GM10266 (cell line): ENCODE measurements at regions not wholly inside any gene's neighbourhood (a gene's known extent, or its start where the extent isn't known, plus 50 kb on each side); places are given as distances from the start of the nearest gene placed in this dataset.

Source experiments
- DNase-seq: peaks from one replicate; pipeline ENCODE4 v3.0.0; 2012; ENCODE audit errors: extremely low spot score
- TF ChIP-seq, protein P1 (sequence below): IDR thresholded peaks from 2 replicates; pipeline ENCODE4 v1.5.1; 2012; ENCODE audit warnings: mild to moderate bottlenecking, low read depth; ENCODE audit not compliant: control insufficient read depth, insufficient read depth; ENCODE audit errors: missing control alignments

DNA sequence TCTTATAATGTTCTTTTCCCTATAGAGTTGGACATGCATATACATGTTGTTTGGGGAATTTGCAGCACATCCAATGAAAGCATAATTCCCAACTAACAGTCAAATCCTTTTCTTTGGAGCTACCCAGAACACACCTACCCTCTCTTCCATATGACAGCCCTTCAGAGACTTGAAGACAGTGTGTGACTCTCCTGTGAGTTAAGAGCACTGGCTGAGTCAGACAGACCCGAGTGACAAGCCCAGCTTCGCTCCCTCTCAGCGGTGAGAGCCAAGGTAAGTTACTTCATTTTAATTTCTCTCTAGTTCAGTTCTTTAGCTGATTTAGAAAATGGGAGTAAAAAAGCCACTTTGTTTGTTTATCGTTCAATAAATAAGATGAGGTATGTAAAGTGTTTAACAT lies 86.3 kb downstream of the RTL9 start:
- DNase-seq, result no peak
- TF ChIP-seq, protein P1, sequence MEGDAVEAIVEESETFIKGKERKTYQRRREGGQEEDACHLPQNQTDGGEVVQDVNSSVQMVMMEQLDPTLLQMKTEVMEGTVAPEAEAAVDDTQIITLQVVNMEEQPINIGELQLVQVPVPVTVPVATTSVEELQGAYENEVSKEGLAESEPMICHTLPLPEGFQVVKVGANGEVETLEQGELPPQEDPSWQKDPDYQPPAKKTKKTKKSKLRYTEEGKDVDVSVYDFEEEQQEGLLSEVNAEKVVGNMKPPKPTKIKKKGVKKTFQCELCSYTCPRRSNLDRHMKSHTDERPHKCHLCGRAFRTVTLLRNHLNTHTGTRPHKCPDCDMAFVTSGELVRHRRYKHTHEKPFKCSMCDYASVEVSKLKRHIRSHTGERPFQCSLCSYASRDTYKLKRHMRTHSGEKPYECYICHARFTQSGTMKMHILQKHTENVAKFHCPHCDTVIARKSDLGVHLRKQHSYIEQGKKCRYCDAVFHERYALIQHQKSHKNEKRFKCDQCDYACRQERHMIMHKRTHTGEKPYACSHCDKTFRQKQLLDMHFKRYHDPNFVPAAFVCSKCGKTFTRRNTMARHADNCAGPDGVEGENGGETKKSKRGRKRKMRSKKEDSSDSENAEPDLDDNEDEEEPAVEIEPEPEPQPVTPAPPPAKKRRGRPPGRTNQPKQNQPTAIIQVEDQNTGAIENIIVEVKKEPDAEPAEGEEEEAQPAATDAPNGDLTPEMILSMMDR, result no peak

DNA sequence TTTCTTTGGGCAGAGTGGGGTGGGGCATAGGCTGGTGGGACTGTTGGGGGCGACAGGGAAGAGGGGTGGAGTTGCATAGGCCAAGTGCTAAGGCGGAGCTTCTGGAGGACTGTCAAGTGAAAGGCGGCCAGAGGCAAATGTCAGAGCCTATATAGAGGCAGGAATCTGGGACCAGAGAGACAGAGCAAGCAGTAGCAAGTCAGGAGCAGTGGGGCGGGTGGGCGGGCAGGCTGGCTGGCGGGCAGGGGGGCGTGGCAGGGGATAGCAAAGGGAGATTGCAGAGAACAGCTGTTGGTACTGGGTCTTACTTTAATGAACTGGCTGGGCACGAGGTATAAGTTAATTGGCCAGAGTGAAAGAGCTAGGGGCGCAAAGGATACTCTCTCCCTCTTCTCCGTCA lies 89.8 kb downstream of the RTL9 start:
- TF ChIP-seq, protein P1, result no peak
- no peak for DNase-seq

DNA sequence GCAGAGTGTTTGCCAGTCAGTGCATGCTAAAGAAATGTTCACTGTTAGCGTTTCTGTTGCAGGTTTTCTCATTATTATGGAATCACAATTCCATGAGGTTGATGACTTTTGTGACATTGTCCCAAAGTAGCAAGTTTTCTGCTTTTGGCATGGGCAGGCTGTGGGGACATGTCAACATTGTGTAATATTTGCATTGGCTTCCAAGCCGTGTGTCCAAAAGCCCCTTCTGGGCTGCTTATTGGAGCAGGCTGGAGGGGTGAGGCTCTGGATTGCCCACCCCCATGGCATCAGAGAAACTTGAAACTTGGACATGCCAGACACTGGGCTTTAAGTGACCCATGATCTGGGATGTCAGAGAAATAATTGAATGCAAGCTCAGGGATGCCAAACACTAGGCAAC lies 90.7 kb downstream of the RTL9 start:
- no peak for DNase-seq
- TF ChIP-seq, protein P1, result no peak

DNA sequence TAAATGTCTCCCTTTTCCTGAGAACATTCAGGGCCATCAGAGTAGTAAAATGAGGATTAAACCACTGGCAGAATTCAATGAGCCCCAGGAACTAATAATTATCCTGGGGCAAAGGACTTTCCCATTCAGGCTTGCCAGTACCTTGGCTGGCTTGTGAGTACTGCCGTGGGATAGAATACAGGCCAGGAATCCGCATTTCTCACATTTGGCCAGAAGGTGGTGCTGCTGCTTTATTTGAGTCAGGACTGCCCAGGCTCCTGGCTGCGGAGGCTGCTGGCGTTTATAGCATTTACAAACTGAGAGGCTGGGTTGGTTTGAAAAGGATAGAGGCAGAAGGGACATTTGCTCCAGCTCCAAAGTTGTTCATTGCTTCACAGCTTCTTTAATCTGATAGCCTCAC lies 91.4 kb downstream of the RTL9 start:
- peak; percentile 51 for DNase-seq
- TF ChIP-seq, protein P1, result peak; percentile 63

DNA sequence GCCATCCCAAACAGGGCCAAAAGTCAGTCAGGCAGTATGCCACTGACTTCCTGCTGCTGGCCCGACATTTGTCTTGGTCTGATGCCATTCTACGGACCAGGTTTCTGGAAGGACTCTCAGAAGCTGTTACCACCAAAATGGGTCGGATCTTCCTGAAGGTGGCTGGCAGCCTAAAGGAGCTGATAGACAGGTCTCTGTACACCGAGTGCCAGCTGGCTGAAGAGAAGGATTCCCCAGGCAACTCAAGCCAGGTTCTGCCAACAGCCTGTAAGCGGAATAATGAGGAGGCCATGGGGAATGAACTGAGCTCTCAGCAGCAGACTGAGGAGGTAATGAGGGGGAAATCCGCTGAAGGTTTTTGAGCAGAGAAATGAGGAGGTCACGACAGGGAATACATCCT lies 95.7 kb downstream of the RTL9 start:
- DNase-seq, result no peak
- TF ChIP-seq, protein P1, result no peak

DNA sequence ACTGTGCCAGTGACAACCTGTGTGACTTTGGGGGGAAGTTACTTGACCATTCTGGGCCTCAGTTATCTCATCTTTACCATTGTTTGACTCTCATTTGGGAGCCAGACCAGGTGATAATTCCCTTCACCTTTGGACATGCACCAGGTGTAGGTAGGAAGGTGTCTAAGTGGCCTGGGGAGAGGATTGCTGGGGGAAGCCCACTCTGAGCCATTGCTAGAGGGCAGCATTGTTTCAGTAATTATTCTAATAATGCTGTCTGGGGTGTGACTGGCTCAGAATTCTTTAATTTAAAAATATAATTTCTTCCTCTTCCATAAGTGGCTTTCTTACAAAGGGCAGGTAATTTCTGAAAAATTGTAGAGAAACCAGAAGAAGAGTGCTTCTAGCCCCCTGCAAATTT lies 104.3 kb downstream of the RTL9 start:
- TF ChIP-seq, protein P1, result no peak

DNA sequence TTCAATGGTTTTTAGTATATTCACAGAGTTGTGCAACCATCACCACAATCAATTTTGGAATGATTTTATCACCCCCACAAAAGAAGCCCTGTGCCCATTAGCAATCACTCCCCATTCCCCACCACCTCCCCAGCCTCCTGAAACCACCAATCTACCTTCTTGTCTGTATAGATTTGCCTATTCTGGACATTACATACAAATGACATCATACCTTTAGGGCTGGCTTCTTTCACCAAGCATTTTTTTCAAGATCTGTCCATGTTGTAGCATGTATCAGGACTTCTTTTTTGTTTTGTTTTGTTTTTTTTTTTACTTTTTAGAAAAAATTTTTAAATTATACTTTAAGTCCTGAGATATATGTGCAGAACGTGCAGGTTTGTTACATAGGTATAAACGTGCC lies 108.1 kb downstream of the RTL9 start:
- TF ChIP-seq, protein P1, result no peak
- no peak for DNase-seq

More for the DNA sequence above, 104.3 kb downstream of the RTL9 start:
- no peak for DNase-seq
